ENCODE measurements at regions not wholly inside any gene's neighbourhood (a gene's known extent, or its start where the extent isn't known, plus 50 kb on each side); places are given as distances from the start of the nearest gene placed in this dataset.

DNA sequence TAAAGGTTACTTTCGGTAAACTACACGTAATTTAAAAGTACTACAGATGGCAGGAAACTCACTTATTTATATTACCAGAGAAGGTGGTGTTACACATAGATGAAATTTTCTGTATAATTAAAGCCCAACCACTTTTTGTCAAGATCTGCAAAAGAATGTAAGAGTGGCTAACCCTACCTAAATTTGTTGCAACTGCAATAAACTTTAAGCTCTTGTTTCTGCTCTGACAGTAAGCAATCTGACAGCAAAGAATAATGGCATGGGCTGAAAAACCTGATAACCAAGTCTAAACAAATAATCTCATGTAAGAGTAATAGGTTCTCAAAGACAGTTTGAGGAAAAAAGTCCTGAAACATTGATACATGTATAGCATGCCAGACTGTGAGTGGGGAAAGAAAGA is 897.3 kb downstream of the TUSC7 start:
- intact Hi-C loops (cut with micrococcal nuclease; ENCODE audit: unreplicated experiment), result no loop called here
- Mint-ChIP-seq H3K27ac (ENCODE audit: unreplicated experiment) (no peak overlapping the region), H3K36me3 (ENCODE audit: insufficient read depth, unreplicated experiment) (no peaks in the 10 kb centered on the region), H3K4me3 (ENCODE audit: low read depth, unreplicated experiment) (no peak overlapping the region), H3K9me3 (ENCODE audit: low read depth, unreplicated experiment) (no peaks in the 10 kb centered on the region), H3K4me1 (ENCODE audit: low read depth, unreplicated experiment) (no peaks in the 10 kb centered on the region), H3K27me3 (ENCODE audit: unreplicated experiment) (no peaks in the 10 kb centered on the region)
- CTCF ChIA-PET, result no interaction called here
- no peak for DNase-seq
- TF ChIP-seq, protein P1, sequence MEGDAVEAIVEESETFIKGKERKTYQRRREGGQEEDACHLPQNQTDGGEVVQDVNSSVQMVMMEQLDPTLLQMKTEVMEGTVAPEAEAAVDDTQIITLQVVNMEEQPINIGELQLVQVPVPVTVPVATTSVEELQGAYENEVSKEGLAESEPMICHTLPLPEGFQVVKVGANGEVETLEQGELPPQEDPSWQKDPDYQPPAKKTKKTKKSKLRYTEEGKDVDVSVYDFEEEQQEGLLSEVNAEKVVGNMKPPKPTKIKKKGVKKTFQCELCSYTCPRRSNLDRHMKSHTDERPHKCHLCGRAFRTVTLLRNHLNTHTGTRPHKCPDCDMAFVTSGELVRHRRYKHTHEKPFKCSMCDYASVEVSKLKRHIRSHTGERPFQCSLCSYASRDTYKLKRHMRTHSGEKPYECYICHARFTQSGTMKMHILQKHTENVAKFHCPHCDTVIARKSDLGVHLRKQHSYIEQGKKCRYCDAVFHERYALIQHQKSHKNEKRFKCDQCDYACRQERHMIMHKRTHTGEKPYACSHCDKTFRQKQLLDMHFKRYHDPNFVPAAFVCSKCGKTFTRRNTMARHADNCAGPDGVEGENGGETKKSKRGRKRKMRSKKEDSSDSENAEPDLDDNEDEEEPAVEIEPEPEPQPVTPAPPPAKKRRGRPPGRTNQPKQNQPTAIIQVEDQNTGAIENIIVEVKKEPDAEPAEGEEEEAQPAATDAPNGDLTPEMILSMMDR (IDR thresholded peaks at IDR 0.05; ENCODE audit: unreplicated experiment), result no peak
- no TSS peak for BruUV-seq (replicated peaks)

DNA sequence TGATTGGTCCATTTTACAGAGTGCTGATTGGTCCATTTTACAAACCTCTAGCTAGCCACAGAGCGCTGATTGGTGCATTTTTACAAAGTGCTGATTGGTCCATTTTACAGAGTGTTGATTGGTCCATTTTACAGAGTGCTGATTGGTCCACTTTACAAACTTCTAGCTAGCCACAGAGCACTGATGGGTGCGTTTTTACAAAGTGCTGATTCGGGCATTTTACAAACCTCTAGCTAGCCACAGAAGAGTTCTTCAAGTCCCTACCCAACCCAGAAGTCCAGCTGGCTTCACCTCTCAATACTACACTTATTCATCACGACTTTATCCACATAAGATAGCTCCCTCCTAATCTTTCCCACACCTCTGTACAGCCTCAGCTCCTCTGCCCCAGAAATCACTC is 899.8 kb downstream of the TUSC7 start:
- no TSS peak for BruUV-seq (replicated peaks)
- Mint-ChIP-seq H3K36me3 (ENCODE audit: insufficient read depth, unreplicated experiment) (no peaks in the 10 kb centered on the region), H3K4me1 (ENCODE audit: low read depth, unreplicated experiment) (no peaks in the 10 kb centered on the region), H3K27me3 (ENCODE audit: unreplicated experiment) (no peaks in the 10 kb centered on the region), H3K4me3 (ENCODE audit: low read depth, unreplicated experiment) (no peak overlapping the region), H3K27ac (ENCODE audit: unreplicated experiment) (no peak overlapping the region), H3K9me3 (ENCODE audit: low read depth, unreplicated experiment) (no peaks in the 10 kb centered on the region)
- TF ChIP-seq, protein P1 (IDR thresholded peaks at IDR 0.05; ENCODE audit: unreplicated experiment), result no peak
- CTCF ChIA-PET, result no interaction called here
- intact Hi-C loops (cut with micrococcal nuclease; ENCODE audit: unreplicated experiment), result no loop called here
- no peak for DNase-seq

DNA sequence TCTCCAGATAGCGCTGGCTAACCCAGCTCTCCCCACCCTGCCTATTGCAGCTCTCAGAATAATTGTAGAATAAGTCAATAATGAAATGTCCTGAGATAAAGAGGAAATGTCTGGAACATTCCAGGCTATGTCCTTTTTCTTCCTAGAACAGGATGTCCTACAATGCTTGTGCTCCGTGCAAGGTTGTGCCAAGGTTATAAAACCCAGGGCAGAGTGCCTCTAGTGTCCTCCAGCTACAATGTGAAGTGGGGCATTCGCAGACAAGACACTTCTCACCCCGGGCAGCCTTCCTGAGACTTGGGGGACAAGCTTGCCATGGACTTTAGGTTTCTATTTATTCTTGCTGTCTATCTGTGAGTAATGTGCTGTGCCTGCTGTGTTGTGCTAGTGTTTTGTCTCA is 900.6 kb downstream of the TUSC7 start:
- DNase-seq, result no peak
- CTCF ChIA-PET, result no interaction called here
- no peaks in the 10 kb centered on the region for H3K36me3 Mint-ChIP-seq (ENCODE audit: insufficient read depth, unreplicated experiment)
- no peaks in the 10 kb centered on the region for H3K4me1 Mint-ChIP-seq (ENCODE audit: low read depth, unreplicated experiment)
- TF ChIP-seq, protein P1 (IDR thresholded peaks at IDR 0.05; ENCODE audit: unreplicated experiment), result no peak
- BruUV-seq (replicated peaks), result no TSS peak
- H3K4me3 Mint-ChIP-seq (ENCODE audit: low read depth, unreplicated experiment), result no peak overlapping the region
- no peaks in the 10 kb centered on the region for H3K27me3 Mint-ChIP-seq (ENCODE audit: unreplicated experiment)
- no peaks in the 10 kb centered on the region for H3K9me3 Mint-ChIP-seq (ENCODE audit: low read depth, unreplicated experiment)
- no peak overlapping the region for H3K27ac Mint-ChIP-seq (ENCODE audit: unreplicated experiment)
- intact Hi-C loops (cut with micrococcal nuclease; ENCODE audit: unreplicated experiment), result no loop called here

DNA sequence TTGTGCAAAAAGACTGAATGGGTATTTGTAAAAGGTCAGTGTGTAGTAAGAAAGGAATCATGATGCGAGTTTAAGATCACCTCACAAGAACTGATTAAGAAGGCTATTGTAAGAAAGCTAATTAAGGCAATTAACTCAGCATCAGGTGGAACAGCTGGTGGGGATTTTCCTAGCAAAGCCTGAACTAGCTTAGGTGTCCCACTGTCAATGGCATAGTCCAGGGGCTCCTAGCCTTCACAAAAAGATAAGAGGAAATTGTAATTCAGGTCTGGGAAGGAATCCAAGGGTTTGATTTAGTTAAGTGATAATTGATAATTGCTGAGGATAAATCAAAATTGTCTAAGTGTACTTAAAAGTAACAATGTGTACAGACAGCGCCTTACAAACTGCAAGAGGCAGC is 901.6 kb downstream of the TUSC7 start:
- no peak for DNase-seq
- Mint-ChIP-seq H3K4me3 (ENCODE audit: low read depth, unreplicated experiment) (no peak overlapping the region), H3K36me3 (ENCODE audit: insufficient read depth, unreplicated experiment) (no peaks in the 10 kb centered on the region), H3K4me1 (ENCODE audit: low read depth, unreplicated experiment) (no peaks in the 10 kb centered on the region), H3K27ac (ENCODE audit: unreplicated experiment) (no peak overlapping the region), H3K9me3 (ENCODE audit: low read depth, unreplicated experiment) (no peaks in the 10 kb centered on the region), H3K27me3 (ENCODE audit: unreplicated experiment) (no peaks in the 10 kb centered on the region)
- intact Hi-C loops (cut with micrococcal nuclease; ENCODE audit: unreplicated experiment), result no loop called here
- CTCF ChIA-PET, result no interaction called here
- TF ChIP-seq, protein P1 (IDR thresholded peaks at IDR 0.05; ENCODE audit: unreplicated experiment), result no peak
- no TSS peak for BruUV-seq (replicated peaks)

DNA sequence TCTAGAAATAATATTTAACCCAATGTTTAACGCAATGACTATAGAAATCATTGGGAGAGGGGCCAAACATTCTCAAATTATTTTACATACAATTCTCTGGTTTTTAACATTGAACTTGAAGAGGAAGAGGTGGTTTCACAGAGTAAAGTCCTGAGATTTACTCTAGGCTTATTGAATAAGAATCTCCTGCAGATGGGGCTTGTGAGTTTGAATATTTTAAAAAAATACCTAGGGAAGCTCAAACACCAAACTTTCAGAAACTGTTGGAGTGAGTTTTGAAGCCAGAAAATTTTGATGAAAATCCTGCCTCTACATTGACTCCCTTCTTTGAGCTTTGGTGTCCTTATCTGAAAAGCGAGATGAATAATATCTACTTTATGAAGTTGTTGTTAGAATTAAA is 906.6 kb downstream of the TUSC7 start:
- no TSS peak for BruUV-seq (replicated peaks)
- Mint-ChIP-seq H3K4me1 (ENCODE audit: low read depth, unreplicated experiment) (no peaks in the 10 kb centered on the region), H3K27me3 (ENCODE audit: unreplicated experiment) (no peaks in the 10 kb centered on the region), H3K27ac (ENCODE audit: unreplicated experiment) (no peak overlapping the region), H3K36me3 (ENCODE audit: insufficient read depth, unreplicated experiment) (no peaks in the 10 kb centered on the region), H3K4me3 (ENCODE audit: low read depth, unreplicated experiment) (no peak overlapping the region), H3K9me3 (ENCODE audit: low read depth, unreplicated experiment) (peaks cover 2% of the 10 kb centered on the region)
- intact Hi-C loops (cut with micrococcal nuclease; ENCODE audit: unreplicated experiment), result no loop called here
- CTCF ChIA-PET, result no interaction called here
- DNase-seq, result no peak
- TF ChIP-seq, protein P1 (IDR thresholded peaks at IDR 0.05; ENCODE audit: unreplicated experiment), result no peak
